ENCODE measurements at regions not wholly inside any gene's neighbourhood (a gene's known extent, or its start where the extent isn't known, plus 50 kb on each side); places are given as distances from the start of the nearest gene placed in this dataset.

DNA sequence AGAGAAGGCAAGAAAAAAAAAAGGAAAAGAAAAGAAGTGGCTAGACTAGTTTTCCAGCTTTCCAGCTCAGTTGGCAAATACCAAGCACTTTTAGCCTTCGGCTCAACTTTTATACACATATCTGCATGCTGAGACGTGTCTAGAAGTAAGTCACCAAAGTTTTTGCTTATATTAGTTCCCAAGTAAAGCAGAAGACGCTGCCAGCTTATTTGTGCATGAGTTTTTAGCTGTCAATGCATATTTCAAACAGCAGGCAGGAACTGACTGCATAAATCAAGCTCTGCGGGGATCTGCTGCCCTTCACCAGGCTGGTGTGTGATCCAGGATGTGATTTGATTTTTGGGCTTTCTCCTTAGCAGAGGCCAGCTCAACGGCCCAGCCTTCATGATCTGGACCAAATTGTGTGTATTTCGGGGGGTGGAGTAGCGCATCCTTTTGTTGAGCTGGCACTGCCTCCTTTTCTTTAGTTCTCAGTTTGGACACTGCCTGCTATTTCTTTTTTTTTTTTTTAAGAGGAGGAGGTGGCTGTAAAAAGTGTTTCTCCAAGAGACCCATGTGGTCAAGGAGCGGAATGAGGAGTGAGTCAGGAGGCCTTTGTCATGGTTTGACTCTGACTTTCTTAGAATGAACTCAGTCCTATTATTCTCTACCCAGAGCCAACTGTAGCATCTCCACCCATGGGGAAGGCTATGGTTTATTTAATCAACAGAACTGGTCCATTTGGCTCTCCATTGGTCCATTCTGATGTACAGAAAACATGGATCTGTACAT lies 162.6 kb upstream of the XYLT1 start:
- DNase-seq: no peak

DNA sequence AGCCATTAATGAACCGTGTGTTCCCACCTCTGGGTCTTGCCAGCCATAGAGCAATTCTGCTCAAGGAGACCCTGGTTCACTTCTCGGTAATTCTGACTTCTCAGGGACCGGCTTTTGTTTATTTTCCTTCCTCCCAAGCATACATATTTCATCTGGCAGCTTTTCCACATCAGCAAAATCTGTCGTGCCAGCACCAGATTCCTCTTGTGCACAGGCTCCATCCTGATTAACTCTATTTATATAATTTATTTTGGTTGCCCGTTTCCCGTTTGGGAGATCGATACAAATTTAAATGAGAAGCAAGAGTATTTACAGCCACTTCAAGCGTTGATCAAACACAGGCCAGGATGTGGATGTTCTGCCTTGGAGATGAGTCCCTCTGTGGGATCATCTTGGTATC lies 161.9 kb upstream of the XYLT1 start:
- DNase-seq: no peak

DNA sequence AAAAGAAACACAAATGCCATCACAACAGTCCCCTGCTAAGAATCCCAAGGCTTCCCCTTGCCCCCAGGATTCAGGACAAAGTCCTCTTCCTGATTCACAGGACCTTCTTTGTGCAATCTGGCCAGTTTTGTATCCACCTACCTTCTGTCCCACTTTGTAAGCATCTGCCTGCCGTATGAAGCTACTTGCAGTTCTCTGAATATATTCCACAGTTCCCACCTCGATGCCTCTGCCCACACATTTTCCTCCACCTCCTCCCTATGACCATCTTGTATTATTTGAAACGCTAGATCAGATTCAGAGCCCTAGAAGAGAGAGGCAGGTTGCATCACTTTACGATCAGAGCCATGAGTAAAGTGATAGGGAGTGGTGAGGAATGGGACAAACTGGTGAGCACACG lies 159.2 kb upstream of the XYLT1 start:
- DNase-seq: no peak

DNA sequence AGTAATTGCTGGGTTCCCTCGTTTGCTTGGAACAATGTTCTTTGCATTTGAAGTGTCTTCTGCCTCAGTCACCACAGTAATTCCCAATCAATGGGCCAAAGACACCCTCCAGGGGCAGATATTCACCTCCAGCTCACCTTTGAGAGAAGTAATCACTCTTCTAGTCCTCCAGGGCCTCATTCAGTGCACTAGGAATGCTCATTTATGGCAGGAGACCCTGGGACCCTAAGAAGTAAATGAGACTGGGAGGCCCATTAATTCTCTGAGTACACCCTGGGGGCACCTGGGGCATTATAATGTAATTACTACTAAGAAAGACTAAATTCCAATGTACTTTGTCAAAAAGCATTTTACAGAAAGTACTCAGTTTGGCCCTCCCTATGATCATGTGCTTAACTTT lies 158.2 kb upstream of the XYLT1 start:
- DNase-seq: peak; percentile 72

DNA sequence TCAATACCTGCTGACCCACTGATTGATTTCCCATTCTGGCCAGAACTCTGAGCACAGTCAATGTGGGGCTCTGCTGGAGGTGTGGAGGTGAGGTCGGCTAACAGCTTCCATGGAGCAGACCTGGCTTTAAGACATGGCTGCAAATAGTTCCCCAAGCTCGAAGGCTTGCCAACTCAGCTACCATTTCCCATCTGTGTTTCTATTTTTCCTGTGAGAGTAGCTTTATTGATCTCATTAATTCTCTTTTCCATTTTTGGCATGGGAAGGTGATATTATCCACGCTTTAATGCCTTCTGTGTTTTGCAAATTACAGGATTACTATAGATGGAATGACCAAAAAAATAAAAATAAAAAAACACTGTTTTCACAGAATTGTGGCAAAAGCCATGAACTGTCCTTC lies 151.6 kb upstream of the XYLT1 start:
- no peak for DNase-seq

DNA sequence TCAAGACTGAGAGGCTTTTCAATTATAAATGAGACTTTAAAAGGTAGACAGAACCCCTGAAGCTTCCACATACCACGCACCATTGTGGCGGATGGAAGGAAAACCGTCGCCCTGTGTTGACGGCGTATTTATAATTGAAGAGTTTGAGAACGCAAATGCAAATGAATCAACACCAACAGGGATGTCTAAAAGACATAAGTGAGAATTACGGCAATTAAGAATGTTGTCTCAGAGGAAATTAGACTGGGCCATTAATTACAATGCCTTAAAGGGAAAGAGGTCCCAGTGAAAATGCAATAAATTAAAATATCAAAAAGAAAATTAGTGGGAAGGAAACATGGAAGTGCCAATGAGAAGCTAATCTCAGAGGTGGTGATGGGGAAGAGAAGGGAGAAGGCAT lies 148.5 kb upstream of the XYLT1 start:
- DNase-seq: no peak

DNA sequence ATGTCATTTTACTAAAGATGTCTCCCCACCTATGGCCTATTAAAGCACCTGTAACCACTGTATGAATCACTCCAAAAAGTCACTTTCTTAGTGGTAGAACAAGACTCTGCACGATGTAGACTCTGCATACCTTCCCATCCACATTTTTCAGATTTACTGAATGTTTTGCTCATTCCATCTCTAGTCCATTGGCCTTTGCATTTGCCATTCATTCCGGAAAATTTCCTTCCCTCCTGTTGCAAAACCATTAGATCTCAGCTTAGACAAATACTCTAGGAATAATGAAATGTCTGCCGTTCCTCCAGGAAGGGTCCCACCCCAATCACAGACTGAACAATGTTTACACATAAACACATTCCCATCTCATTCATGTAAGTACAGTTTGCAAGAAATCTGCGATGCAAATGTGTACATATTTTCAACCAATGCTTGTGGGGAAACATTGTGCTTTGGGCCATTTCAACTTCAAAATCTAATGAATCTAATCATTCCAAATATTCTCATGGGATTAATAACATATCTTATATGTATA lies 146.3 kb upstream of the XYLT1 start:
- DNase-seq: no peak

DNA sequence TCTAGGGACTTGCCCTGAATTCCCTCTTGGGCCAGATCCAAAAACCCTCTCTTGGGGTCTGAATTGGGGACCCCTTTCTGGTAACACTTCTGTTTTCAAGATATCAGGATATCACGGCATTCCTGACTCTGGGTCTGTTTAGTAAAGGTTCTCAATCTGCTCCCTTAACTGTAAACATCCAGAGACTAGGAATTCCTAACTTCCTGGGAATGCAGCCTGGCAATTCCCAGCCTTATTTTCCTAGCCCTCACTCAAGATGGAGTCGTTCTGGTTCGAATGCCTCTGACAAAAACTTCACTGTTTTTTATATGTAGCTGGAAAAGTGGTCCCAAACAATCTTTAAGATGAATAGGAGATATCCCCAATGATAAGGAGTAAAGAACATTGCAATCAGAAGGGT lies 141.6 kb upstream of the XYLT1 start:
- DNase-seq: no peak

DNA sequence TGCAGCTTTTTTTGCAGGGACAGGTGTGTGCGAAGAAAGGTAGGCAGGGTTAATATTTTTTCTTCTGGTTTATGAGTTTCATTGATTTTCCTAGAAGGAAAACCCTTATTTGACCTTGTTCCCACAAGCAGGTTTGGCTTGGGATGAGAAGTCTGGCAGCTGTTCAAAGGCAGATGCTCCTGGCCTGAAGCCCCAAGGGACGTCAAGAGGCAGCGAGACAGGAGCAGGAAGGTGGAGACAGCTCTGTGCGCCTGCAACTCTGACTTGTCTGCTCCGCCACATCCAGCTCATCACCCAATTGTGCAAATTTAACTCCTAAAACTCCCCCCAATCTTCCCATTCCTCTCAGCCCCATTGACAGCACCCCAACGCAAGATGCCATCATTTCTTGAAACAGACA lies 136.8 kb upstream of the XYLT1 start:
- peak; percentile 57 for DNase-seq

DNA sequence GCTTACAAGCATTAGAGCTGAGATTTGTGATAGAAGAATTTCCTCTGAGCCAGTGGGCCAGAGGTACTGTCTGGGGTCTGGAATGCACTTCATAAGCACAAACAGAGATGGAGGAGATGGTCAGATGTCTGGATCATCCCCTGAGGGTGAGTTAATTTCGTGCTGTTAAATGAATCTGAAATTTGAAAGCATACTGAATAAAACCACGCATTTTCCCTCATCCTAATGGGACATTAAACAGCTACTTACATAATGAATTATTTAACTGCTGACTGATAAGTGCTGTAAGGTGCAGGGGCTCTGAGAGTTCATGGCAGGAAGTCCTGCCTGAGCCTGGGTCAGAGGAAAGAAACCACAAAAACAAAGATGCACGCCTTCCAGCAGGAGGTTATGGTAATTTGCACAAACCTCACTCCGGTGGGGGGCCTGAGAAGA lies 136.3 kb upstream of the XYLT1 start:
- DNase-seq: peak; percentile 60

DNA sequence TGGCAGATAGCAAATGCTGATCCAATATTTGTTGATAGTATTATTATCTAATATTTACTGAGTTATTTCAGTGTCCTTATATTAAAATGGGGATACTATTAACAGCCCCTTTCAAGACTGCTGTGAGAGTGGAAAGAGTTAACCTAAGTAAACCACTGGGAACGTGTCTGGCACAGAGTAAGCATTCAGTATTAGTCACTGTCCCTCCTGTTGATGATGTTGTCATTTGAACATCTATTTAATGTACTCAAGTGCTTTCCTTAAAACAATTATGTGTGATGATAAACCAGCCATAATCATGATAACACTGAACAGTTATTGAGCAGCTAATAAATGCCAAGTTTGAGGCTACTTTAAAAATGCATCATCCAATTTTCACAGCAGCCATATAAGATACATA lies 135.7 kb upstream of the XYLT1 start:
- DNase-seq: no peak

DNA sequence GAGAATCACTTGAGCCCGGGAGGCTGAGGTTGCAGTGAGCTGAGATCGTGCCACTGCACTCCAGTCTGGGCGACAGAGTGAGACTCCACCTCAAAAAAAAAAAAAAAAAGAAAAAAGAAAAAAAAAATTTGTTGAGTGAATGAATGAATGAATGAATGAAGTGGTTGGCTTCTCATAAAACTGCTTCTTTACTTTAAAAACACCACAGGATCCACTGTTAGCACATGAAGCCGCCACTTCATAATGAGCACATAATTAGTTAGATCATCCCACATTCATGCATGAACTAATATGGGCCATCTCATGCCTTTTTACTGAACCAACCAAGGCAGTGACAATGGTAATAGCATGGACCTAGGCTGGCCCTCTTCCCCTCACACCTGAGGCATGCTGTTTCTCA lies 135.0 kb upstream of the XYLT1 start:
- DNase-seq: no peak

DNA sequence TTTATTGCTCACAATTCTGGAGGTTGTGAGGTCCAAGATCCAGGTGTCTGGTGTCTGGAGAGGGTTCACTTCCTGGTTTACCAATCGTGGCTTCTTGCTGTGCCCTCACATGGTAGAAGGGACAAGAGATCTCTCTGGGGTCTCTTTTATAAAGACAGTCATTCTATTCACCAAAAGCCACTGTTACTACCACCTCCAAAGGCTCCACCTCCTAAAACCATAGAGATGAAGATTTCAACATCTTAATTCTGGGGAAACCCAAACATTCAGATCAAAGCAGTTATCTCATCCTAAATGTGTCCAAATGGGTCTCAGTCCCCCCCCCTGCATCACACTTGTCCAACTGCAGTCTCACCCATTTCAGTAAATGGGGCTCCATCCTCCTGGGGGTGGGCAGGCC lies 132.9 kb upstream of the XYLT1 start:
- no peak for DNase-seq

DNA sequence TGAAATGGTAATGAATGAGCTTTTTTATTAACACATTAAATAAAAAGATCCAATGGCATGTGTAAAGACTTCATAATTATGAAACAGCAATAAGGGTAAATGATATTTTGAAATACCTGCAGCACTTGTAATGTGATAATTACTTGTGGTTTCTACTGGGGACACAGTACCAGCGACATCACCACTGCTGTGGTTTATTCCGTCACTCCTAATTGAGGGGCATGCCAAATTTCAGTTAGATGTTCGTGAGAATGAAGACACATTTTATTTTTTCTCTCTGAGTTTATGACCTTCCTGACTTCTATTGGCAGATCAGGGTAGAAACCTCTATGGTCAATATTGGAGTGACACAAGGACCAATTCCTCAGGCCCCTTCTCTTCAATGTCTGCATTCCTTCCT lies 131.9 kb upstream of the XYLT1 start:
- no peak for DNase-seq

DNA sequence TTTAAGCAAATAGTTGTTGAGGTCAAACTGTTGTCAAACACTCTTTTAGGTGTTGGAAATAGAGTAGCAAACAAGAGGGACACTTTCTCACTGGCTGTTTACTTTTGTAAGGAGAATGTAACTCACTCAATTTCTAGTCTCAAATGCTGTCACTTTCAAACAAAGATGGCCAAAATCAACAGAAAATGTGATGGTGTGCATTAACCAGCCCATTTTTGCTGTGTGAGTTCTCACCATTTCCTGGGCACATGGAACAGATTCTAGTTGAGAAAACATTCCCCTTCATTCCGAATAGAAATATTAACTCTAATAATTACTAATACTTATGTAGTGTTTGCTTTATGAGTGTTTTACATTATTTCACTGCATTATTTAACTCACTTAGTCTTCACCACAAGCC lies 128.2 kb upstream of the XYLT1 start:
- no peak for DNase-seq

DNA sequence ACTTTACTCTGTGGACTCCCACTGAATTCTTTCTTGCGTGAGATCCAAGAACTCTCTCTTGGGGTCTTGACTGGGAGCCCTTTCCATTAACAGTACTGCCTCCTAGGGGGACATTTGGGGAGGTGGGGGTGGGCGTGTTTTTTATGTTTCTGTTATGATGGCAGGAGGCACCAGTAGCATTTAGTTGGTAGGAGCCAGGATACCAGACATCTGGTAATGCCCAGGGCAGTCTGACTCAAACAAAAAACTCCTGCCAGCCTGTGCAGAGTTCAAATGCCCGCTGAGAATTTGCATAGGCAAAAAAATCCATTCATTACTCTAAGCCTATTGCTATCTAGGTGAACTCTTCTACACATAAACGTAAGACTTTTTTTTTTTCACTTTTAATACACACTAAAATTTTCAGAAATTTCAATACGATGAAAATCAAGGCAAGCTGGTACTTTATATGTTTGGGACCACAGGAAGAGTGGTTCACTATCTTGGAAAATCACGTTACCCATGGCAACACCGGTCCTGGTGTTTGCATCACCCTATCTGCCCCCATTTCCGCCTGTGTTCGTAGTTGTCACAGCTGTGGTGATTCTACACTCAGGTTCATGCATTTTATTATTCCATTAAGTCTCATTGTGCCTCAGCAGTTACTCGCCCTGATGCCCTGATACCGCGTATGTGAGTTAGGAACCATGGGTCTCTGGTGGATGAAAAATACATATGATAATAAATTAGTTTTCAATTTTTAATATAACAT lies 121.1 kb upstream of the XYLT1 start:
- no peak for DNase-seq

DNA sequence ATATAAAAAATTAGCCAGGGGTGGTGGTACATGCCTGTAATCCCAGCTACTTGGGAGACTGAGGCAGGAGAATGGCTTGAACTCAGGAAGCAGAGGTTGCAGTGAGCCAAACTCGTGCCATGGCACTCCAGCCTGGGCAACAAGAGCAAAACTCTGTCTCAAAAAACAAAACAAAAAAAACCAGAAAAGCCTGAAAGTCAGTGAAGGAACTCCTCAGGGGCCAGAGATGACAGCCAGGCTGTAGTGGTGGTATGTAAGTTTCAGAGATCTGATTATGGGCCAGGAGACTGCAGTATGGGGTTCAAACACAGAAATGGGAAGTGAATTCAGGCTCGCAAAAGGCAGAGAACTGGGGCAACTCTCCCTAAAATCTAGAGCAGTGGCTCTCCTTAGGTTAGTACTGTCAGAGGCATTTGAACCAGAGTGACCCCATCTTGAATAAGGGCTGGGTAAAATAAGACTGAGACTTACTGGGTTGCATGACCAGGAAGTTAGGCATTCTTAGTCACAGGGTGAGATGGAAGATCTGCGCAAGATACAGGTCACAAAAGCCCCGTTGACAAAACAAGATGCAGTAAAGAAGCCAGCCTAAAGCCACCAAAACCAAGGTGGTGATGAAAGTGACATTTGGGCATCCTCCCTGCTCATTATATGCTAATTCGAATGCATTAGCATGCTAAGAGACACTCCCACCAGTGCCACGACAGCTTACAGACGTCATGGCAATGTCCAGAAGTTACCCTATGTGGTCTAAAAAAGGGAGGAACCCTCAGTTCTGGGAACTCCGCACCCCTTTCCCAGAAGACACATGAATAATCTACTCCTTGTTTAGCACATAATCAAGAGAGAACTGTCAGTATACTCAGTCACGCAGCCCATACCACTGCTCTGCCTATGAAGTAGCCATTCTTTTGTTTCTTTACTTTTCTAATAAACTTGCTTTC lies 120.2 kb upstream of the XYLT1 start:
- DNase-seq: no peak

DNA sequence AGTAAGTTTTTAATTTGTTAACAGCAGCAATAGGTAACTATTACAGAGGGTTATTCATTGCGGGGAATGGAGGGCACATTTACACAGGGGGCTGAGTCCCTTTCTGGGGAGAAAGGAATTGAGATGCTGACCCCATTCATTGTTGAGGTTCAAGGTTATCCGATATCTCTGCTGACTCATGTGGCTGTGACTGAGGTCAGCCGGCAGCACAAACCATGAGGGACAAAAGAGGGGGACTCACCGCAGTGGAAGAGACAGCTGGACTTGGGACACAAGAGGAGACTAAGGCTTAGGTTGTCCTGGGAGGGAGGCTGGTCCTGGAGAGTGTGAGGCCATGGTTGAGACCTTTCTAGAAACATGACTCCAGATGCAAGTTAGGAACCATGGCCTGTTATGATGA lies 119.1 kb upstream of the XYLT1 start:
- DNase-seq: no peak

DNA sequence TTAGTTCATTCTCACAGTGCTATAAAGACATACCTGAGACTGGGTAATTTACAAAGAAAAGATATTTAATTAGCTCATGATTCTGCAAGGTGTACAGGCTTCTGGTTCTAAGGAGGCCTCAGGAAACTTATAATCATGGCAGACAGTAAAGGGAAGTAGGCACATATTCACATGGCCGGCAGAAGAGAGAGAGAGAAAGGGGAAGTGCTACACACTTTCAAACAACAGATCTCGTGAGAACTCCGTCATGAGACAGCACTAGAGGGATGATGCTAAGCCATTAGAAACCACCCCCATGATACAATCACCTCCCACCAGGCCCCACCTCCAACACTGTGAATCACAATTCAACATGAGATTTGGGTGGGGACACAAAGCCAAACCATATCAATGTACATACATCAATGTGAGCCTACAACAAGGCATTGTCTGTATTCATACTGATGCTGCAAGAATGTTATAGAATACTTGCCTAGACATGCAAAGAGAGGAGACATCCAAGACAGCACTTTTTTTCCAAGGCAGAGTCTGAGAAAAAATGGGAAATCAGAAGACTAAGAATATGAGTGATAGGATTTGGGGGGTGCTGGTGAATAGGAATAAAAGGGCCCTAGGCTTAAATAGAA lies 114.8 kb upstream of the XYLT1 start:
- DNase-seq: no peak

DNA sequence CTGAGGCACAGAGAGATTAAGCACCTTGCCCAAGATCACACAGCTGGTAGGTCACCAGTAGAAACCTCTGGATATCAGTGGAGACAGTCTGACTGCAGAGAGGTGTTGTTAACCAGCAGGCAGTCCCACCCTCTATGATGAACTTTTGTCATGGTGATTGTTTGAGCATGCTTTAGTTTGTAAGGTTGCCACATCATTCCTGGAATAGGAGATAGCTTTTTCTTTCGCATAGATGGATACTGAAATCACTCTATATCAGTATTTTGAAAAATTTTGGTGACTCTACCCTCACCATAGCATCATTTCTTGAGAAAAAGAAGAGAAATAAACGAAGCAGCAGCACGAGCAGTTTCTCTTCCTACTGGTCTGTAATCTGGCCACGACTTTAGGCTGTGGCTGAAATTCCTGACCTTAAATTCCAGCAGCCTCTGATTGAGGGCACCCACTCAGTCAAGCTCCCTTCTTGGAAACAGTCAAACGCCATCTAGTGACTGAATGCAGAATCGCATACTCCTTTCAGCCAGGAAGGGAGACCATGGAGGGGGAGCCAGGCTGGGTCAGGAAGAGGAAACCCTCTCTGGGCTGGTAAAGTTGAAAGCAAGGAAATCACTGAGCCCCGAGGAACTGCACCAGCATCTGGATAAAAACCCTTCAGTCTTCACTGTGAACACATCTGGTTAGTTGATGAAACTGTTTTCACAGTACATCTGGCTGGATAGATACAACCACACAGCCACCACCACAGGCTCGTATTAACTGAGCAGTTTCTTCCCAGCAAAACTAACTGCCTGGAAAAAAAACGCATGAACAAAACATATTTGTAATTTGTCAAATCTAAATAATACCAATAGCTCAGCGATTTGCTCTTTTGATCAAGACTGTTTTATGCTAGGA lies 108.5 kb upstream of the XYLT1 start:
- DNase-seq: peak; percentile 93

DNA sequence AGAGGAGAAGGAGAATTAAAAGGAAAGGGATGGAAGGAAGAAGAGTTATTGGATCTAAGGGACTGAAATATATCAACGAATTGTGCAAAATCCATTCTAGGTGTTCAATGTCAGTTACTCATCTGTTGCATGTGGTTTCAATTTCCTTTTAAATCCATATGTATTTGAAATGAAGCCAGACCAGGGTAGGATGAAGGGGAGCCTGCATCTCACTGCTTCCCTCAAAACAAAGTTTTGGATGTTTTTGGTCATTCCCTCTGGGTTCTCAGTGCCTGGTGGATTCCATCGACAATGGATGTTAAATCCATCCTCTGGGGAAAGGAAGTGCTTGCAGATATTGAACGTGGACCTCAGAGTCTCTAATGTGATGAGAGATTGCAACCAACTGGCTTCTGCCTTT lies 103.5 kb upstream of the XYLT1 start:
- no peak for DNase-seq

DNA sequence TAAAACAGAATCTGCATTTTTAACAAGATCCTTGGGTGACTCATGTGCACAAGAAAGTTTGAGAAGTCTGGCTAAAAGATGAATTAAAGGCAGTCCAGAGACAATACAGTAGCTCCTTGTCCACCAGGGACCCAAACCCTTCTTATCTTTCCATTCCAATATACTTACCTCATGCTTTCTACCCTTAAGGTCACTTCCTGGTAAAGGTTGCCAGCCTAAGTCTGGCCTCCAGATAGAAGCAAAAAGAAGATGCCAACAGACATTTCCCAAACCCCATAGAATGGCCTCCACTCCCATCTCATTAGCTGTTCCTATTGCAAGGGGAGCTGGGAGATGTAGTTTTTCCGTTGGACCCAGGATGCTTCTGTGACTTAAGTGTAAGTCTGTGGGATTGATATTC lies 101.4 kb upstream of the XYLT1 start:
- peak; percentile 85 for DNase-seq

Data from islet precursor cell (in vitro differentiated cells).